Liver (tissue), 8 donors: ENCODE measurements at regions not wholly inside any gene's neighbourhood (a gene's known extent, or its start where the extent isn't known, plus 50 kb on each side); places are given as distances from the start of the nearest gene placed in this dataset.

Experiments used
- DNase-seq: peaks from one replicate; pipeline ENCODE4 v3.0.0-alpha.2; 2017; ENCODE audit warnings: low spot score
- H3K27ac ChIP-seq, 2 donors: one replicate each; pipeline ENCODE4 v1.7.0; 2013; ENCODE audit warnings: inconsistent platforms in 2 of 2, low read length in 2 of 2, control low read depth in 1 of 2, low read depth in 1 of 2, mild to moderate bottlenecking in 1 of 2
- H3K27me3 ChIP-seq, 4 donors: one replicate each; pipeline versions ENCODE4 v1.6.1 to v1.7.0; 2013; ENCODE audit warnings: low read length in 3 of 4, inconsistent platforms in 1 of 4, mild to moderate bottlenecking in 1 of 4, moderate library complexity in 1 of 4; ENCODE audit not compliant: control insufficient read depth in 4 of 4, insufficient read depth in 4 of 4
- H3K36me3 ChIP-seq, 4 donors: one replicate each; pipeline versions ENCODE4 v1.6.1 to v1.7.0; 2013; ENCODE audit warnings: low read length in 3 of 4, mild to moderate bottlenecking in 3 of 4, low read depth in 1 of 4, moderate library complexity in 1 of 4; ENCODE audit not compliant: control insufficient read depth in 4 of 4, insufficient read depth in 3 of 4
- H3K4me1 ChIP-seq, 4 donors: one replicate each; pipeline versions ENCODE4 v1.6.1 to v1.7.0; 2013; ENCODE audit warnings: low read length in 3 of 4, mild to moderate bottlenecking in 3 of 4, moderate library complexity in 1 of 4; ENCODE audit not compliant: control insufficient read depth in 4 of 4, insufficient read depth in 4 of 4
- H3K4me3 ChIP-seq, 3 donors: one replicate each; pipeline versions ENCODE4 v1.6.1 to v1.7.0; 2013; ENCODE audit warnings: low read length in 3 of 3, control low read depth in 1 of 3, low read depth in 1 of 3, mild to moderate bottlenecking in 1 of 3
- H3K9ac ChIP-seq, 2 donors: one replicate each; pipeline ENCODE4 v1.7.0; 2013; ENCODE audit warnings: low read length in 2 of 2, mild to moderate bottlenecking in 2 of 2, moderate library complexity in 2 of 2, control low read depth in 1 of 2, low read depth in 1 of 2
- H3K9me3 ChIP-seq, 4 donors: one replicate each; pipeline versions ENCODE4 v1.6.1 to v1.7.0; 2013; ENCODE audit warnings: low read length in 3 of 4; ENCODE audit not compliant: control insufficient read depth in 4 of 4
- EGR1 ChIP-seq, 2 donors: IDR thresholded peaks; 2 replicates each; pipeline ENCODE4 v1.6.1; 2016 to 2018; ENCODE audit warnings: antibody characterized with exemption in 2 of 2, low read depth in 2 of 2
- FOXA2 ChIP-seq: IDR thresholded peaks from 2 replicates; pipeline ENCODE4 v1.6.1; 2016; ENCODE audit warnings: antibody characterized with exemption
- GABPA ChIP-seq, 2 donors: IDR thresholded peaks in 1 of 2; conservative IDR thresholded peaks in 1 of 2; 2 replicates each; pipeline ENCODE4 v1.6.1; 2016; ENCODE audit warnings: antibody characterized with exemption in 2 of 2, mild to moderate bottlenecking in 1 of 2, moderate library complexity in 1 of 2
- HNF4A ChIP-seq, 2 donors: conservative IDR thresholded peaks; 2 replicates each; pipeline ENCODE4 v1.6.1; 2016; ENCODE audit warnings: antibody characterized with exemption in 2 of 2, mild to moderate bottlenecking in 2 of 2
- HNF4G ChIP-seq: IDR thresholded peaks from 2 replicates; pipeline ENCODE4 v1.6.1; 2016; ENCODE audit warnings: antibody characterized with exemption
- JUND ChIP-seq, 2 donors: IDR thresholded peaks; 2 replicates each; pipeline ENCODE4 v1.6.1; 2016; ENCODE audit warnings: antibody characterized with exemption in 2 of 2
- NR2F2 ChIP-seq: IDR thresholded peaks from 2 replicates; pipeline ENCODE4 v1.6.1; 2016; ENCODE audit warnings: antibody characterized with exemption
- RAD21 ChIP-seq, 2 donors: IDR thresholded peaks; 2 replicates each; pipeline ENCODE4 v1.6.1; 2016; ENCODE audit warnings: antibody characterized with exemption in 2 of 2, mild to moderate bottlenecking in 2 of 2
- RXRA ChIP-seq, 2 donors: IDR thresholded peaks; 2 replicates each; pipeline ENCODE4 v1.6.1; 2017 to 2018; ENCODE audit warnings: antibody characterized with exemption in 2 of 2, mild to moderate bottlenecking in 1 of 2
- SP1 ChIP-seq: IDR thresholded peaks from 2 replicates; pipeline ENCODE4 v1.6.1; 2018; ENCODE audit warnings: antibody characterized with exemption, mild to moderate bottlenecking
- TAF1 ChIP-seq: conservative IDR thresholded peaks from 2 replicates; pipeline ENCODE4 v1.6.1; 2016; ENCODE audit warnings: antibody characterized with exemption, mild to moderate bottlenecking
- WGBS: extraction: QIAGEN DNeasy Blood & Tissue Kit; methylation state at CpG from one replicate; pipeline ENCODE4 v1.1.7; 2013; 5-methylcytosine and 5-hydroxymethylcytosine counted together
- TF ChIP-seq, protein P1 (sequence below): IDR thresholded peaks from 2 replicates; pipeline ENCODE4 v1.6.1; 2016; ENCODE audit warnings: antibody characterized with exemption
- TF ChIP-seq, protein P2 (sequence below): fragments of 150-350 bp; IDR thresholded peaks from 2 replicates; pipeline ENCODE4 v1.5.1; 2017; ENCODE audit warnings: improper control_type of control experiment, low read depth, low read length; ENCODE audit not compliant: missing input control
- TF ChIP-seq, protein P3 (sequence below): IDR thresholded peaks from 2 replicates; pipeline ENCODE4 v1.6.1; 2016; ENCODE audit warnings: antibody characterized with exemption
- TF ChIP-seq, protein P4 (sequence below): IDR thresholded peaks from 2 replicates; pipeline ENCODE4 v1.6.1; 2016; ENCODE audit warnings: antibody characterized with exemption, mild to moderate bottlenecking
- TF ChIP-seq, protein P5 (sequence below): IDR thresholded peaks from 2 replicates; pipeline ENCODE4 v1.6.1; 2016; ENCODE audit warnings: antibody characterized with exemption
- donor health status: healthy.
- donor health status: healthy.
- donor health status: healthy.
- donor health status: healthy.
- donor health status: healthy.

DNA sequence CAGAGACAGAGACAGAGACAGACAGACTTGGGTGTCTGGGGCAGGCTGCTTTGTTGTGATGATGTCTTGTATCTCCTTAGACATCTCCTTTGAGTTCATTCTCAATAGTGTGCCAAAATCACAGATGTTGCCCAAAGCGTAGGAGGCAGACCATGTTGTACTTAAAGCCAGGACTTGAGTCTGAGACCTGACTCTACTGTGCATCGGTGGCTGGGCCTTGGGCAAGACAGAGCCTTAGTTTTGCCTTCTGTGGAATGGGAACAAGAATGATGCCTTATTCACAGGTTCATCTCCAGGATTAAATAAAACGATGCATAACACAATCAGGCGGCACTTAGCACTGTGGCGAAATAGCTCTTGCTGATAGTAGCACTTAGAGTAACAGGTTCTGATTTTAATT is 230.3 kb downstream of the AACS start:
- Histone ChIP-seq H3K27me3 (peaks cover 0 to 2% (median 0%) of the 10 kb centered on the region in 4 donors), H3K36me3 (no peaks in the 10 kb centered on the region), H3K4me3 (no peak overlapping the region), H3K9me3 (peaks cover 5 to 8% (median 7%) of the 10 kb centered on the region in 4 donors), H3K4me1 (no peaks in the 10 kb centered on the region), H3K9ac (no peak overlapping the region), H3K27ac (no peak overlapping the region)
- TF ChIP-seq EGR1 (IDR thresholded peaks at IDR 0.05; ENCODE audit: low read depth in 2 of 2): no peak
- no peak for TF ChIP-seq NR2F2
- no peak for TF ChIP-seq GABPA (IDR thresholded peaks at IDR 0.05 in 1 of 2, conservative IDR thresholded peaks at IDR 0.05 in 1 of 2)
- TF ChIP-seq, protein P1, sequence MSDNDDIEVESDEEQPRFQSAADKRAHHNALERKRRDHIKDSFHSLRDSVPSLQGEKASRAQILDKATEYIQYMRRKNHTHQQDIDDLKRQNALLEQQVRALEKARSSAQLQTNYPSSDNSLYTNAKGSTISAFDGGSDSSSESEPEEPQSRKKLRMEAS: no peak
- WGBS: 82% methylated on average over 5 of the region's 5 CpGs
- DNase-seq: no peak

DNA sequence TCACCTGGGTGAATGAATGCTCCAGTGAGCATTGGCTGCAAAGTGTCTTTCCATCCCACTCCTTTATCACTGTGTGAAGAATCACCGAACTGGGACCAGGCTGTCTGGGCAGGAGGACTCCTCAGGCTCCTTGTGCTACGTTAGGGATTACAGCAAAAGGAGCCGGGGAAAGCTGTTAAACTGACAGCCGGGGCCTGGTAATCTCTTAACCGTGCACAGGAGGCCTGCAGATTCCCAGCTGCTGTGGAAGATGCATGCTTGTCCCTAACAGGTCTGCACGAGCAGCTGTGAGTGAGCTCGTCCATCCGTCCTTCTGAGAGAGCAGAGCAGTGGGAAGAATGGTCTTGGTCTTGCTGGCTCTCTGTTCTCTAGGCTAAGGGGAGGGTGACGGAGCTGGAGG is 231.5 kb downstream of the AACS start:
- TF ChIP-seq, protein P2, sequence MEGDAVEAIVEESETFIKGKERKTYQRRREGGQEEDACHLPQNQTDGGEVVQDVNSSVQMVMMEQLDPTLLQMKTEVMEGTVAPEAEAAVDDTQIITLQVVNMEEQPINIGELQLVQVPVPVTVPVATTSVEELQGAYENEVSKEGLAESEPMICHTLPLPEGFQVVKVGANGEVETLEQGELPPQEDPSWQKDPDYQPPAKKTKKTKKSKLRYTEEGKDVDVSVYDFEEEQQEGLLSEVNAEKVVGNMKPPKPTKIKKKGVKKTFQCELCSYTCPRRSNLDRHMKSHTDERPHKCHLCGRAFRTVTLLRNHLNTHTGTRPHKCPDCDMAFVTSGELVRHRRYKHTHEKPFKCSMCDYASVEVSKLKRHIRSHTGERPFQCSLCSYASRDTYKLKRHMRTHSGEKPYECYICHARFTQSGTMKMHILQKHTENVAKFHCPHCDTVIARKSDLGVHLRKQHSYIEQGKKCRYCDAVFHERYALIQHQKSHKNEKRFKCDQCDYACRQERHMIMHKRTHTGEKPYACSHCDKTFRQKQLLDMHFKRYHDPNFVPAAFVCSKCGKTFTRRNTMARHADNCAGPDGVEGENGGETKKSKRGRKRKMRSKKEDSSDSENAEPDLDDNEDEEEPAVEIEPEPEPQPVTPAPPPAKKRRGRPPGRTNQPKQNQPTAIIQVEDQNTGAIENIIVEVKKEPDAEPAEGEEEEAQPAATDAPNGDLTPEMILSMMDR: no peak
- TF ChIP-seq HNF4A (conservative IDR thresholded peaks at IDR 0.05): no peak
- no peak for TF ChIP-seq SP1
- TF ChIP-seq HNF4G: no peak
- H3K4me1 ChIP-seq: no peaks in the 10 kb centered on the region
- no peak for DNase-seq

DNA sequence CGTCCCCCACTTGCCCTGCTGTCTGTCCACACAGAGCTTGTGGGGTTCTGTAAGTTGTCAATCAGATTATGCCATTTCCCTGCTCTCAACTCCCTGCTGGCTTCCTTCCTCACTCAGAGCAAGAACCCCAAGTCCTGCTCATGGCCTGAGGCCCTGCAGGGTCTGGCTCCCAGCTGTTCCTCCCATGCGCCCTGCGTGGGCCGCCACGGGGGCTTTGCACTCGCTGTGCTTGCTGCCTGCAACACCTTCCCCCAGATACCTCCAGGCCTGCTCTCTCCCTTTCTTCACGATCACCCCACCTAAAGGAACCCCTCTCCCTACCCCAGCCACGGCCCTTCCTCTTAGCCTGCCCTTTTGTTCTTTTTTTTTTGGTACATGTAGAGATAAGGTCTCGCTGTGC is 234.6 kb downstream of the AACS start:
- DNase-seq: no peak
- Histone ChIP-seq H3K9ac (no peak overlapping the region), H3K27me3 (peaks cover 0 to 1% (median 0%) of the 10 kb centered on the region in 4 donors), H3K9me3 (no peaks in the 10 kb centered on the region), H3K27ac (no peak overlapping the region), H3K4me3 (no peak overlapping the region), H3K36me3 (no peaks in the 10 kb centered on the region), H3K4me1 (no peaks in the 10 kb centered on the region)
- no peak for TF ChIP-seq RXRA (IDR thresholded peaks at IDR 0.05)
- 74% methylated on average over 9 of the region's 9 CpGs for WGBS

More for the DNA sequence above, 231.5 kb downstream of the AACS start:
- no peak overlapping the region for H3K27ac ChIP-seq
- no peak overlapping the region for H3K9ac ChIP-seq
- WGBS: 59% methylated on average over 9 of the region's 9 CpGs
- peaks cover 5 to 8% (median 7%) of the 10 kb centered on the region in 4 donors for H3K9me3 ChIP-seq
- H3K4me3 ChIP-seq: no peak overlapping the region
- peaks cover 0 to 2% (median 0%) of the 10 kb centered on the region in 4 donors for H3K27me3 ChIP-seq
- H3K36me3 ChIP-seq: no peaks in the 10 kb centered on the region

DNA sequence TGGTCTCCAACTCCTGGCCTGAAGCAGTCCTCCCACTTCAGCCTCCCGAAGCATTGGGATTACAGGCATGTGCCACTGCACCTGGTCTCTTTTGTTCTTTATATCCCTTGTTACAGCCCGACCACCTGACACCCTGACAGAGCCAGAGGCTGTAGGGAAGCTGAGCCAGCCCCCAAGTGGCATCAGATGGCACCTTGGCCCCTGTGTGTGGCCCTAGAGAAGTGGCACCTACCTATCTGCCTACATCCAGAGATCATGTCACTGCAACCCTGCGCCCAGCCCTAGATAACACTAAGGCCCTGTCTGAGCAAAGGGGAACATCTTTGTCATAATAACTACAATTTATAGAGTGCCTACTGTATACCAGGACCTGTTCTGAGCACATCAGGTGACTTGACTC is 235.0 kb downstream of the AACS start:
- no peaks in the 10 kb centered on the region for H3K4me1 ChIP-seq
- H3K36me3 ChIP-seq: no peaks in the 10 kb centered on the region
- H3K9me3 ChIP-seq: no peaks in the 10 kb centered on the region
- H3K27ac ChIP-seq: no peak overlapping the region
- no peak for DNase-seq
- H3K9ac ChIP-seq: no peak overlapping the region
- H3K27me3 ChIP-seq: no peaks in the 10 kb centered on the region
- WGBS: 70% methylated on average over 3 of the region's 3 CpGs
- no peak overlapping the region for H3K4me3 ChIP-seq
- no peak for TF ChIP-seq GABPA (IDR thresholded peaks at IDR 0.05 in 1 of 2, conservative IDR thresholded peaks at IDR 0.05 in 1 of 2)
- no peak for TF ChIP-seq HNF4G
- TF ChIP-seq EGR1 (IDR thresholded peaks at IDR 0.05; ENCODE audit: low read depth in 2 of 2): no peak
- TF ChIP-seq NR2F2: no peak
- TF ChIP-seq HNF4A (conservative IDR thresholded peaks at IDR 0.05): no peak
- TF ChIP-seq RAD21 (IDR thresholded peaks at IDR 0.05): no peak
- TF ChIP-seq JUND (IDR thresholded peaks at IDR 0.05): no peak
- TF ChIP-seq SP1: no peak
- TF ChIP-seq, protein P3, sequence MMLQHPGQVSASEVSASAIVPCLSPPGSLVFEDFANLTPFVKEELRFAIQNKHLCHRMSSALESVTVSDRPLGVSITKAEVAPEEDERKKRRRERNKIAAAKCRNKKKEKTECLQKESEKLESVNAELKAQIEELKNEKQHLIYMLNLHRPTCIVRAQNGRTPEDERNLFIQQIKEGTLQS: no peak
- no peak for TF ChIP-seq TAF1
- TF ChIP-seq FOXA2: no peak
- TF ChIP-seq, protein P4, sequence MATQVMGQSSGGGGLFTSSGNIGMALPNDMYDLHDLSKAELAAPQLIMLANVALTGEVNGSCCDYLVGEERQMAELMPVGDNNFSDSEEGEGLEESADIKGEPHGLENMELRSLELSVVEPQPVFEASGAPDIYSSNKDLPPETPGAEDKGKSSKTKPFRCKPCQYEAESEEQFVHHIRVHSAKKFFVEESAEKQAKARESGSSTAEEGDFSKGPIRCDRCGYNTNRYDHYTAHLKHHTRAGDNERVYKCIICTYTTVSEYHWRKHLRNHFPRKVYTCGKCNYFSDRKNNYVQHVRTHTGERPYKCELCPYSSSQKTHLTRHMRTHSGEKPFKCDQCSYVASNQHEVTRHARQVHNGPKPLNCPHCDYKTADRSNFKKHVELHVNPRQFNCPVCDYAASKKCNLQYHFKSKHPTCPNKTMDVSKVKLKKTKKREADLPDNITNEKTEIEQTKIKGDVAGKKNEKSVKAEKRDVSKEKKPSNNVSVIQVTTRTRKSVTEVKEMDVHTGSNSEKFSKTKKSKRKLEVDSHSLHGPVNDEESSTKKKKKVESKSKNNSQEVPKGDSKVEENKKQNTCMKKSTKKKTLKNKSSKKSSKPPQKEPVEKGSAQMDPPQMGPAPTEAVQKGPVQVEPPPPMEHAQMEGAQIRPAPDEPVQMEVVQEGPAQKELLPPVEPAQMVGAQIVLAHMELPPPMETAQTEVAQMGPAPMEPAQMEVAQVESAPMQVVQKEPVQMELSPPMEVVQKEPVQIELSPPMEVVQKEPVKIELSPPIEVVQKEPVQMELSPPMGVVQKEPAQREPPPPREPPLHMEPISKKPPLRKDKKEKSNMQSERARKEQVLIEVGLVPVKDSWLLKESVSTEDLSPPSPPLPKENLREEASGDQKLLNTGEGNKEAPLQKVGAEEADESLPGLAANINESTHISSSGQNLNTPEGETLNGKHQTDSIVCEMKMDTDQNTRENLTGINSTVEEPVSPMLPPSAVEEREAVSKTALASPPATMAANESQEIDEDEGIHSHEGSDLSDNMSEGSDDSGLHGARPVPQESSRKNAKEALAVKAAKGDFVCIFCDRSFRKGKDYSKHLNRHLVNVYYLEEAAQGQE: no peak
- TF ChIP-seq, protein P5, sequence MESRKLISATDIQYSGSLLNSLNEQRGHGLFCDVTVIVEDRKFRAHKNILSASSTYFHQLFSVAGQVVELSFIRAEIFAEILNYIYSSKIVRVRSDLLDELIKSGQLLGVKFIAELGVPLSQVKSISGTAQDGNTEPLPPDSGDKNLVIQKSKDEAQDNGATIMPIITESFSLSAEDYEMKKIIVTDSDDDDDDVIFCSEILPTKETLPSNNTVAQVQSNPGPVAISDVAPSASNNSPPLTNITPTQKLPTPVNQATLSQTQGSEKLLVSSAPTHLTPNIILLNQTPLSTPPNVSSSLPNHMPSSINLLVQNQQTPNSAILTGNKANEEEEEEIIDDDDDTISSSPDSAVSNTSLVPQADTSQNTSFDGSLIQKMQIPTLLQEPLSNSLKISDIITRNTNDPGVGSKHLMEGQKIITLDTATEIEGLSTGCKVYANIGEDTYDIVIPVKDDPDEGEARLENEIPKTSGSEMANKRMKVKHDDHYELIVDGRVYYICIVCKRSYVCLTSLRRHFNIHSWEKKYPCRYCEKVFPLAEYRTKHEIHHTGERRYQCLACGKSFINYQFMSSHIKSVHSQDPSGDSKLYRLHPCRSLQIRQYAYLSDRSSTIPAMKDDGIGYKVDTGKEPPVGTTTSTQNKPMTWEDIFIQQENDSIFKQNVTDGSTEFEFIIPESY: no peak
- no peak for TF ChIP-seq RXRA (IDR thresholded peaks at IDR 0.05)
